GM12872 (cell line): ENCODE measurements at regions not wholly inside any gene's neighbourhood (a gene's known extent, or its start where the extent isn't known, plus 50 kb on each side); places are given as distances from the start of the nearest gene placed in this dataset.

Experiments
- CTCF ChIP-seq: IDR thresholded peaks from 3 replicates; pipeline ENCODE4 v1.5.1; 2011; ENCODE audit warnings: low read depth, mild to moderate bottlenecking, low read length, moderate library complexity; ENCODE audit not compliant: insufficient read depth

- no peak for TF ChIP-seq CTCF
Measured at GRCh38 chr1:90187323-90187585, 192.3 kb downstream of the ZNF326 start.

- no peak for TF ChIP-seq CTCF
Measured at GRCh38 chr1:90186506-90187322, 191.8 kb downstream of the ZNF326 start.

- TF ChIP-seq CTCF, result no peak
Measured at GRCh38 chr1:90176530-90176929, 181.6 kb downstream of the ZNF326 start.

GRCh38 chr1:90175490-90176167 is 180.7 kb downstream of the ZNF326 start:
- TF ChIP-seq CTCF, result no peak

GRCh38 chr1:90174246-90174645 is 179.3 kb downstream of the ZNF326 start:
- TF ChIP-seq CTCF, result no peak

- no peak for TF ChIP-seq CTCF
Measured at GRCh38 chr1:90162216-90162615, 167.3 kb downstream of the ZNF326 start.

- no peak for TF ChIP-seq CTCF
Measured at GRCh38 chr1:90161625-90162024, 166.7 kb downstream of the ZNF326 start.
